ENCODE measurements at regions not wholly inside any gene's neighbourhood (a gene's known extent, or its start where the extent isn't known, plus 50 kb on each side); places are given as distances from the start of the nearest gene placed in this dataset.
"Not testable (repeated sequence)": the region's sequence is repeated elsewhere in the genome, so short reads cannot be mapped to it uniquely, and the experiment has no call there.

DNA sequence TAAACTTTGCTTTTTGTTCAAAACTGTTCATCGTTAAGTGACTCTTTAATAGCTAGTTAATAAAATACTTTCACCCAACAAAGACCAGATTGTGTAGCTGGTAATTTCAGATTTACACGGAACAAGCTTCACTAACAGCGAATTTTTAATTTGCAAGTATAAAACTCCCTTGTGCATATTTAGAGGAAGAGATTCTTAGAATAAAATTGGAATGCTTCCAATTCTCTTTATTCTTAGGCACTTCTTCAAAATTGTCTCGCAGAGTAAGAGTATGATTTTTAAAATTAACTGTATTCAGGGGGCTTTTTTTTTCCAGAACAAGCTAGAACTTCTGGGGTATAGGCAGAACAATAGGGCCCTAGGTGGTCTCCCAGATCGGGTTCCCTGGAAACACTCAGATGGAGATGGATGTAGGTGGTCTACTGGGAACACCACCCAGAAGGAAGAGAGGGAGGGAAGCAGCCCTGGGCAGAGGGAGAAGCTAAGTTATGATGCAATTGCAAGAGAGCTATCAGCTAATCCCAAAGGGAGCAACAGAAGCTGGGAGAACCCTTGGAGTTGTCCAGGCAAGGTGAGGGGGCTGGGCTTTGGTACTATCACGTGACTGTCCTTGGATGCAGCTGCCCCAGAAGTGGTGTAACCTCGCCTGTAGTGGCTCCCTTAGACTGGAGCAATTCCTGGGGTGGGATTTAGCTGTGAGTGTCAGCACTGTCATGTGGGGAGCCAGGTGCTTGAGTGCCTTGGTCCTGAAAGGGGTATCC, 151.7 kb upstream of the ASB18 start:
- DNase-seq (ENCODE audit: low read depth in 2 of 2): no peak

DNA sequence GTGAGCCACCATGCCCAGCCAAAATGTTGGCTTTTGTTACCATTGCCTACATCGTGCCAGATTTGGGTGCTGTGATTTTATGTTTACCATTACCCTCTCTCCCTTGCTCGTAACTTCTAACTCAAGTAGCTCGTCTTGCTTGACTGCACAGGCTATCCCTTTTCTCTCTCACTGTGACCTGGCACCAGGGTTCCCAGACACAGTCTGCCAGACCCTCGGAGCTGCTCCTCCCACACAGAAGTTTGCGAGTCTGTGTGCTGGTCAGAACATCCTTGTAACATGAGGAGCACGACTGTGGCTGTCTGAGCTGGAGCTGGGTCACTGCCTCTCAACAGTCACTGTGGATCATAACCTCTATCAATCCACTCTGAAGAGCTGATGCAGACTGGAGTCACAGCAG, 152.5 kb upstream of the ACKR3 start:
- no peak for DNase-seq (ENCODE audit: low read depth in 2 of 2)

DNA sequence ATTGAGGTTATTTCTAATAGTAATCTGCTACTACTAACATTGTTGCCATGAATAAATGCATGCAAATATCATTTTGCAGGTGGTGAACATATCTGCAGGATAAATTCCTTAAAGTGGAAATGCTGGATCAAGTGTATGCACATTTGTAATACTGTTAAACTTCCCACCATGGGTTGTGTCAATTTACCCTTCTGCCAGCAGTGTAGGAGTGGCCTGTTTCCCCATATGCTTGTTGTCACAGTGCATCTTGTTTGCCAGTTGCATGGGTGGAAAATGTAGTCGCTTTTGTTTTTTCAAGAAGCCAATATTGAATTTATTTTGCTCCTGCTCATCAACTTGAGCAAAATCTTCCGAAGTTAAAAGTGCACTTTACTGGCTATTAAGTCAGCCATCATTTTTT, 139.0 kb upstream of the ACKR3 start:
- no peak for DNase-seq (ENCODE audit: low read depth in 2 of 2)

DNA sequence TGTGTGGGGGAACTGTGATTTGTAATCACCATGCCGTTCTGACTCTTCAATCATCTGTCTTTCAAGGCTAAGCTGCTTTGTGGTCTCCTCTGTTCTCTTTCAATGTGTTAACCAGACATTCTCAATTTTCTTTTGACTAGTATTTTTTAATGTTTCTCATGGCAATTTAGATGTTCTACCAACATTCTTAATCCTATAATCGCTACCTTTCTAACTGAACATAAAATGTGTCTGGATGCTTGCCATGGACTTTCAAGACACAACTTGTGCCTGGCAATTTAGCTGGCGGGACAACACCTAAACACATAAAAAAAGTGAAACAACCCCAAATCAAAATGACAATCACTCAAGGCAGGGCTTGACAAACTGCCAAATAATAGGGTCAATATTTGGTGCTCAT, 135.0 kb upstream of the ACKR3 start:
- DNase-seq (ENCODE audit: low read depth in 2 of 2): no peak

DNA sequence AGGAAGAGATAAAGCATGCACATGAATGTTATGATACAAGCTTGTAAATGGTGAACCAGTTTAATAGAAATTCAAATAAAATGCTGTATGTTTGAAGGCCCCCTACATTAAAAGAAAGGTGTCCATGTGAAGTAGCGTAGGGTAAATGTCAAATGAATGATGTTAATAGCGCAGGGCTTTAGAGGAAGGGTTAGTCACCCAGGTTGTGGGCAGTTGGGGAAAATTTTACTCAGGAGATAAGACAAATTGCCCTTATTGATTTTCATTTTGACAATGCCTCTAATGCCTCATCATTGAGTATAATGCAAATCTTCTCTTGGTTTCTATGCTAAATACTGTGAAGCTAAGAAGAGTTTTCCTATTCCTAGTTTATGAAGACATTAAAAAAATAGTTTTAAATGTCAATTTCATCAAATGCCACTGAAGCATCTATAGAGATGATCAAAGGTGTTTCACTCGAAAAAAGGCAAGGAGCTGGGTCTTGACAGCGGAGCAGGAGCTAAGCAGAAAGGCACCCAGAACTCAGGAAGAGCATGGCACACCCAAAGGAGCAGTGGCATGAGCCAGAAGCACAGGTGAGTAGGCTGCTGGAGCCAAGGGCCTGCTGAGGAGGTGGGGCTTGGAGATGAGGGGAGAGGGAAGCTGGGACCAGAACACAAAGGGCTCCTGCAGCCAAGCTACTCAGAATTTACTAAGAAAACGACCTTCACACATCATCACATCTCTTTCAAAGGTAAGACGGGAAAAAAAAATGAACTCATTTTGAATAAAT, 129.3 kb upstream of the ACKR3 start:
- no peak for DNase-seq (ENCODE audit: low read depth in 2 of 2)

DNA sequence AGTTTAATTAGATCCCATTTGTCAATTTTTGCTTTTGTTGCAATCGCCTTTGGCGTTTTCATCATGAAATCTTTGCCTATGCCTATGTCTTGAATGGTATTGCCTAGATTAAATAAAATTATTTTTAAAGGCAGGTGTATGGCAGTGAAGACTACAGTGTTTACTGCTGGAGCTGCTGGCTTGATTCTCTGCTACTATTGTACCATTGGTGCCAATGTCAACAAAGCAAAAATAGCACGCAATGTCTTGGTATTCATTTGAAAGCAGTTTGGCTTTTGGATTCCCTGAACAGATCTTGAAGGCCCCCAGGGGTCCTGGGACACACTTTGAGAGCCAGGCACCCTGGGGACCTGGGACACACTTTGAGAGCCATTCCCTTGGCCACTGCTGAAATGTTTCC, 125.4 kb upstream of the ACKR3 start:
- DNase-seq (ENCODE audit: low read depth in 2 of 2): no peak

DNA sequence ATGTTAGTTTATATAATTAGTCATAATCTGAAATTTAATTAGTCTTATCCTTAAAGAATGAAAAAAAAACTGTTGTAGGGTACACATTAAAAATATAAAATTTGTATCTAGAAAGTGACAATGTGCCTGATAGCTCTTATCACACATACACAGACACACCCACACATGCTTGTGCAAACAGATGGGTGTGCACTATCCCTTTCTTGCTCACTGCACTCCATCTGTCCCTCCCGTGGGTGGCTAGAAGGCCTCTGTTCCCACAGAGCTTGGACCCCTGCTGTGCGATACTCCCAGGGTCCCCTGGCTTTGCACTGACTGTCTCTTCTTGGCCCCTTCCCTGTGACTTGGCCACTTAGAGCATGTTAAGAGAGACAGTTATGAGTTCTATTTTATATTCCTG, 123.9 kb upstream of the ACKR3 start:
- no peak for DNase-seq (ENCODE audit: low read depth in 2 of 2)

DNA sequence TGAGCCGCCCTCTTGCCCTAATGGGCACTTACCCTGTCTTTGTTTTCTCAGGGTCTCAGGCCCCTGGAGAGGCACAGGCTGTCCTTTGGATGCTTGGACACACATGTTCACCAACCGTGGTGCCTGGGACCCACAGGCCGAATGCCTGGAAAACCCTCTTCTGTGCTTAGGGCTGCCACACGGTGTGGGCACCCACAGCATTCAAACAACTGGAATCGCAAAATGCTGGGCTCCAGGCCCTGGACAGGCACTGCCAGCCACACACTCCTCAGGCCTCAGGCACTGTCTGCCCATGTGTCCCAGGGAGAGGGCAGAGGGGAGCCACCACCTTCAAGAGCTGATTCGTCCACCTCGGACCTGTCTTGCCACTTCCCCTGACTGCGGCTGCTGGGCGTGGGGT, 123.1 kb upstream of the ACKR3 start:
- DNase-seq (ENCODE audit: low read depth in 2 of 2): no peak

DNA sequence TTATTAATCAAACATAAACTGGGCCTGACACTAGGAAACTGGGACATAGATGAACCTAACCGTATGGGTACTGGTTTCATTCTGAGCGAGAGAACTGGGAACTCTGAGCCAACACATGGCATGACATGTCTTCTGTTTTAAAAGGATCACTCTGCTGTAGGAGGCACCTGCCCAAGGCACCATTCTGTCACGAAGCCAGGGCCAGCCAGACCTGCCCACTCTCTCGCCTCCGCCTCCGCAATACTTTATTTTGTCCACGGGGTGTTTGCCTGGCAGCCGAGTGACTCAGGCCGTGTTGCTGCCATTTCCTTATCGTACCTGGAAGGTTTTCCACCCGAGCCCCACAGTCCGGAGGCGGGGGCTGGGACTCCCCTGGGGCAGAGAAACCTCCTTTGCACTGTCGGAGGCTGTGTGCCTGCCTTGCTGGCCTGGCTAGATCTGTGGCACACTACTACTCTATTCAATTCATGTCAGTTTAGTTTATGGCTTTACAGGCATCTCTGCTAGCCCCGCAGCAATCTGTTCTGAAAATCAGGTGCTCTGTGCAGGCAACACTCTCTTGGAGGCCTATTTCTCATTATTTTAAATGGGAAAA, 120.4 kb upstream of the ACKR3 start:
- DNase-seq (ENCODE audit: low read depth in 2 of 2): no peak

DNA sequence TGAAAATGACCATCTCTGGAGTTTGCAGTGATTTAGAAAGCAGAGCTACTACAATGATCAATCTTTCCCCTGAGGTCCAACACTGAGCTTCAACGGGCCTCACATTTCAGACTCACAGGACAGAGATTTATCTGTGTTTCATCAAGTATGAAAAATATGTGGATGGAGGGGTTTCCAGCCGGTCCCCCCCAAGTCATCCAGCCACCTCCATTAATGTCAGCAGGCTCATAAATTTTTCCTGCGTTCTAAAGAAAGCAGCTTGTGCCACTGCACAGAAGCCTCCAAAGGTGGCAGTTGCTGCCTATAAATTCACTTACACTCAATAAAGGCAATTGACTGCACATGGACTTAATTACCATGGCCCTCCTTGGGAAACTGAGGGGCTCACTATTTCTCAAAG, 117.4 kb upstream of the ACKR3 start:
- DNase-seq (ENCODE audit: low read depth in 2 of 2): no peak

DNA sequence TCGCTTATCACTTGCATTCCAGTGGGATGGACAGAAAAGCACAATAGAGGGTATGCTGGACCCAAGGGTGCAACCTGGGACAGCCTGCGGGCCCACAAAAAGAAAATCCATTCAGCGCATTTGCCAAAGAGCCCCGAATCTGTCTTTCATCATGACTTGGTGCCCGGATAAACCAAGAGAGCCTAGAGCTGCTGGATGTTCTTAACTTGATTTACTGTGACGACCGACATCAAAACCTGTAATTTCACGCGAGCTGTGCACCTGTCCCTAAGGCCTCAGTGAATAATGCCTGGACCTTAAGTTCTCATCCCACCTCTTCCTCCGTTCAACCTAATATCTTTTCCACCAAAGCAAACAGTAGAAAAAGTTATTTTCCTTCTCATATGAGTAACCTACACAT, 115.5 kb upstream of the ACKR3 start:
- DNase-seq (ENCODE audit: low read depth in 2 of 2): no peak

DNA sequence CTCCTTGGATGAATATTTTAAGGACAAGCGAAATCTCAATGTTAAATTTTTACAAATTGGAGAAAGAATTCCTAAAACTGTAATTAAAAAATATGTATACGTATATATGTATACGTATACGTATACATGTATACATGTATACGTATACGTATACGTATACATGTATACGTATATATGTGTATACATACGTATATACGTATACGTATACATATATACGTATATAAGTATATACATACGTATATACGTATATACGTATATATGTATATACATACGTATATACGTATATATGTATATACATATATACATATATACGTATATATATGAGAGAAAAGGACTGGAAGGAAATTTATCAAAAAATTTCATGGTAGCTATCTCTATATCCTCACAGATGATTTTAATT, 110.2 kb upstream of the ACKR3 start:
- DNase-seq (ENCODE audit: low read depth in 2 of 2): no peak

DNA sequence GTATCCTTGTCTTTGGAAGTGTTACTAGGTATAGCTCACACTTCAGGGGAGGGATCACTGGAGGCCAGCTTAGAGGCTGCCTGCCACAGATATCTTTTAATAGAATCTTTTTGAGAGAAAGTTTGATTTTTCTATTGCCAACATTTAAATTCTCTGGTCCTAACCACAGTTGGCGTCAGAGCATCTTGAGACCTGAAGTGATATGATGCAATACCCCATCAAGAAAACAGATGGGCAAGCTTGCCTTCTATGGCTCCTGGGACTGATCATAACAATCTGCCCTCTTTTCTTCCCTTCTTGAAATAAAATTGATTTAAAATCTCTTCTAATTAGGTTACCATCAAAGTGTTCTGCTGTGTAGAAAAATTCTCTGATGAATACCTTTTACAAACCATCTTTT, 105.5 kb upstream of the ACKR3 start:
- DNase-seq (ENCODE audit: low read depth in 2 of 2): no peak

DNA sequence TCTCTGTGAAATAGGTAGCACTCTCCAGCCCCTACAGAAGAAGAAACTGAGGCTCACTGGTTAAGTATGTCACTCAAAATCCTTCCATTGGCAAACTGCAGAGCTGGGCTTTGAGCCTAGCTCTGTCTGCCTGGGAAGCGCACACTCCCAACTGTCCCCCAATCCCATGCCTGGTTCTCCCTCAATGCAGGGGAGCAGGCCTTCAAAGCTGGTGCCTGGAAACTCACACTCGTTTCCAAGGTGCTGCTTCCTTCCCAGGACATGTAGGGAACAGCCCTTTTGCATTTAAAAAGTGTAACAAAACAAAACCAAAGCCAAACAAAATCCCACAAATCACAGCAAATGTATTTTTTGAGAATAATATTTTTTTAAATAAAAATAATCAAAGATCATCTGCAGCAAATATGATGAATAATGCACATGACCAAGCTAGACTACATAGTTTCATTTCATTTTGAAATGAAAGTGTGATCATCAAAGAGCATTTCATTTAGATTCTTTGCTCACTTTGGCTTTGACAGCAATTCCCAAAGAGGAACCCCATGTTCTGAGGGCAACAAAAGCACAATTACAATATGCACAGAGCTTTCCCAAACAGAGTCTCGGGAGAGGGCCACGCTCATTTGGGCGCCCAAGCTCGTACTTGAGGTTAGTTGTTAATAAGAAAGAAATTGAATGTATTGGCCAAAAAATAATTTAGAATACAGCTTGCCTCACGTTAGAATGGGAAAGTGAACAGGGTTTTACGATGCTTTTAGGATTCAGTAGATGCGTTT, 96.7 kb upstream of the ACKR3 start:
- no peak for DNase-seq (ENCODE audit: low read depth in 2 of 2)

DNA sequence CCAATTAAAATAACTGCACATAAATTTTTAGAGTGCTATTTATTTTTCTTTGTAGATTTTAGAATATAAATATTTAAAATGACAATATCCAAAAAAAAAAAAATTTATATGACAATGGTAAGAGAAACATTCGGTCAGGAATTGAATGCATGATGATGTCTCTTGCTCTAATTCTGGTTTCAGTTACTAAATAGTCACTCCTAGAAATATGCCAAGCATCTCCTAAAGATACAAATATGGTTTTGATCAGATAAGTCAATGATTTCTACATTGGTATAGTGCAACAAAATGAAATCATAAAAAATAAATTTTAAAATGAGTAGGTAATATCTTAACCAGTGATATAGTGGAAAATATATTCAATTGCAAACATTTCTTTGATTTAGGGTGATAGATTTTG, 95.9 kb upstream of the ACKR3 start:
- no peak for DNase-seq (ENCODE audit: low read depth in 2 of 2)

DNA sequence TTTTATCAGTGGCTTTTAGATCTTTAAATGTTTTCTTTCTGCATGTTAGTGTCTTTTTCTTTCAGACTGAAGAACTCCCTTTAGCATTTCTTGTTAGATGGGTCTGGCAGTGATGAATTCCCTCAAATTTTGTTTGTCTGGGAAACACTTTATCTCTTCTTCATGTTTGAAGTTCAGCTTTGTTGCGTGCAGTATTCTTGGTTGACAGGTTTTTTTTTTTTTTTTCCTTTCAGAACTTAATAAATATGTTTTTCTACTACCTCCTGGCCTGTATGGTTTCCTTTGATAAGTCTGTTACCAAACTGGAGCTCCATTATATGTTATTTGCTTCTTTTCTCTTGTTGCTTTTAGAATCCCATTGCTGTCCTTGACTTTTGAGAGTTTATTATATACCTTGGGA, 89.8 kb upstream of the ACKR3 start:
- DNase-seq (ENCODE audit: low read depth in 2 of 2): no peak

DNA sequence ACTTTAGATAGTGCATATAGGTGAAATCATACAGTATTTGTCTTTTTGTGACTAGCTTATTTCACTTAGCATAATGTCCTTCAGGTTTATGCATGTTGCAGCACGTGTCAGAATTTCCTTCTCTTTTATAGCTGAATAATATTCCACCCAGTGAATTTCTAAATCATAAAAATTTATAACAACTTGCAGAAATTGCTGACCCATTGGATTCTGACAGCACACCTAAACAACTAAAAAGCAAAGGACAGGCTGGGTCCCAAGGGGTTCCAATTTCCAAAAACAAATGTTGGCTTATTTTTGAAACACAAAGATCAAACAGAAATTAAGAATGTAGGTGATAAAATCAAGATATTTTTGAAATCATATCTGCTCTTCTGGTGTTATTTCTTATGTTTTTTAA, 86.5 kb upstream of the ACKR3 start:
- no peak for DNase-seq (ENCODE audit: low read depth in 2 of 2)

DNA sequence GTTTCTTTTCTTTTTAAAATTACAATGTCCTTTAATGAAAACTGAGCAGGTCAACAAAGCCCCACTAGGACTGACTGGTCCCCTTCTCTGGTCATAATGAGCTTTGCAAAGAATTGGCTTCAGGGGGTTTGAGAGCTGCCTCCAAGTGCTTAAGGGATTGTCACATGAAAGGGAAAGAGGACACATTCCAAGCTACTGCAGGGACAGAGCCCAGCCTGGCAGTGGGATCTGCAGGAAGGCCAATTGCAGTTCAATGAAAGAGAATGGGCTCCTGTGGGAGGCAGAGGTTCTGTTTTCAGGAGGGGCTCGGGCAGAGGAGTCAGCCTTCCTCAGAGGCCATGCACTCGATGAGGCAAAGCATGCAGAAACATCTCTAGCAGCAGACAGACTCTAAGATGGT, 84.1 kb upstream of the ACKR3 start:
- no peak for DNase-seq (ENCODE audit: low read depth in 2 of 2)

DNA sequence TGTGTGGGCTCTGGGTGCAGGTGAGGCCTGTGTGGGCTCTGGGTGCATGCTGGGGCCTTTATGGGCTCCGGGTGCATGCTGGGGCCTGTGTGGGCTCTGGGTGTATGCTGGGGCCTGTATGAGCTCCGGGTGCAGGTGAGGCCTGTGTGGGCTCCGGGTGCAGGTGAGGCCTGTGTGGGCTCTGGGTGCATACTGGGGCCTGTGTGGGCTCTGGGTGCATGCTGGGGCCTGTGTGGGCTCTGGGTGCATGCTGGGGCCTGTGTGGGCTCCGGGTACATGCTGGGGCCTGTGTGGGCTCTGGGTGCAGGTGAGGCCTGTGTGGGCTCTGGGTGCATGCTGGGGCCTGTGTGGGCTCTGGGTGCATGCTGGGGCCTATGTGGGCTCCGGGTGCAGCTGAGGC, 80.5 kb upstream of the ACKR3 start:
- not testable (repeated sequence) for DNase-seq (ENCODE audit: low read depth in 2 of 2)

DNA sequence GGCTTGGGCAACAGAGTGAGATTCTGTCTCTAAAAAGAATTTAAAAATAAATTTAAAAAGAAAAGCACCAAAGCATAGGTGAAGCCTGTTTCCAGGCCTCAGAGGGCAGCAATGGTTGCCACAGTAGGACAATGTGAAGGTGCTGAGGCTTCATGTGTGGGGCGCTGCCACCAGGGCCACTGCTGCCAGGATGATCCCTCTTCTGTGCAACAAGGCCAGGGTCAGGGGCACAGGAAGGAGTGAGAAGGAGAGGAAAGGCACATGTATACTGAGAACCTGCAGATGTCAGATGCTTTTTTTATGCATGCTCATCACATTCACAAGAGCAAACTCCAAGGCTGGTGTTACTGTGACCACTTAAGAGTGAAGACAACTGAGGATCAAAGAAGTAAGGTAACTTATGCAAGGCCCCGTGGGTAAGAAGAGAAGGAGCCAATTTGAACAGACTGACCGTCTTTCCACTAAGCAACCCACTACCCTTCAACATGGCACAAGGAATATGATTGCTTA, 79.7 kb upstream of the ACKR3 start:
- no peak for DNase-seq (ENCODE audit: low read depth in 2 of 2)

DNA sequence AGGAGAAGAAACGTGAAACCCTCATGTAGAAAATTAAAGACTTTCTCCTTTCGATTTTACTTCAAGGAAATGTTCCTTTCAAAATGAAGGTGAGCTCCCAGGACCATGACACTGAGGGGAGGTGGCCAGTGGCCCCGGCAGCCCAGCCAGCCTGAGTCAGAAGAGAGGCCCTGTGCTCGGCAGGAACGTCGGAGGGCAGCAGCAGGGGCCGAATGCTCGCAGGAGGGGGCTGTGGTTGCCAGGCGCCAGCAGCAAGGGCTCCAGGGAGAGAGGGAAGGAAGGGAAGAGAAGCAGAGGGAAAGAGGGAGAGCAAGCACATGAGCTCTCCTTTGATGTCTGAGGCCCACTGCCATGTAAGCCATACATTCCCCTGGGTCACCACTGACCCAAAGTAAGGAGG, 73.3 kb upstream of the ACKR3 start:
- DNase-seq (ENCODE audit: low read depth in 2 of 2): no peak

DNA sequence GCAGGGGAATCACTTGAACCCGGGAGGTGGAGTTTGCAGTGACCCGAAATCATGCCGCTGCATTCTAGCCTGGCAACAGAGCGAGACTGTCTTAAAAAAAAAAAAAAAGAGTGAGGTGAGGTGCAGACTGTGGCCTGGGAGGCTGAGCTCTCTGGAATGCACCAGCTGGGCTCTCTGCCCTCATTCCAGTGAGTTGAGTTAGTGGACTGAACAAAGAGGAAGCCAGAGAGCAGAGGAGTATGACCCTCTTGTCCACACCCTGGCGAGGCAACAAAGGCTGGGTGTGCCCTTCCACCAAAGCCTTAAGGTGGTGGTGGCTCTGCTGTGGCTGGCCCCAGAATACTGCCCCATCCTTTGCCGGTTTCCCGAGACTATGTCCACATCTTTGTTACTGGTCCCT, 71.3 kb upstream of the ACKR3 start:
- no peak for DNase-seq (ENCODE audit: low read depth in 2 of 2)

Data from stimulated activated CD8-positive, alpha-beta memory T cell treated with anti-CD3 and anti-CD28 coated beads, Interleukin-15, amount 100 ng/mL, for 4 hours (primary cell).